ENCODE measurements at regions not wholly inside any gene's neighbourhood (a gene's known extent, or its start where the extent isn't known, plus 50 kb on each side); places are given as distances from the start of the nearest gene placed in this dataset.
"Not testable (repeated sequence)": the region's sequence is repeated elsewhere in the genome, so short reads cannot be mapped to it uniquely, and the experiment has no call there.

GRCh38 chr5:100676817-100677631 is 141.8 kb downstream of the FAM174A start:
- DNase-seq (ENCODE audit: low spot score) = no peak
- in situ Hi-C loops (cut with MboI; ENCODE audit: low sequenced_read_pairs, unreplicated experiment) = no loop called here
- TF ChIP-seq CTCF (IDR thresholded peaks at IDR 0.05; ENCODE audit: borderline replicate concordance, control extremely low read depth, extremely low read depth, insufficient read depth, missing control alignments) = no peak

- no peak for TF ChIP-seq CTCF (IDR thresholded peaks at IDR 0.05; ENCODE audit: borderline replicate concordance, control extremely low read depth, extremely low read depth, insufficient read depth, missing control alignments)
- in situ Hi-C loops (cut with MboI; ENCODE audit: low sequenced_read_pairs, unreplicated experiment) = no loop called here
- no peak for DNase-seq (ENCODE audit: low spot score)
Measured at GRCh38 chr5:100682625-100683024, 147.5 kb downstream of the FAM174A start.

GRCh38 chr5:100683881-100684280 is 148.7 kb downstream of the FAM174A start:
- in situ Hi-C loops (cut with MboI; ENCODE audit: low sequenced_read_pairs, unreplicated experiment) = no loop called here
- DNase-seq (ENCODE audit: low spot score) = no peak
- TF ChIP-seq CTCF (IDR thresholded peaks at IDR 0.05; ENCODE audit: borderline replicate concordance, control extremely low read depth, extremely low read depth, insufficient read depth, missing control alignments) = no peak

- in situ Hi-C loops (cut with MboI; ENCODE audit: low sequenced_read_pairs, unreplicated experiment) = not testable (repeated sequence)
Measured at GRCh38 chr5:100685122-100685521, 149.9 kb downstream of the FAM174A start.

GRCh38 chr5:100688834-100689233 is 153.7 kb downstream of the FAM174A start:
- in situ Hi-C loops (cut with MboI; ENCODE audit: low sequenced_read_pairs, unreplicated experiment); DNase-seq (ENCODE audit: low spot score): not testable (repeated sequence)

More at GRCh38 chr5:100685122-100685521, 149.9 kb downstream of the FAM174A start:
- DNase-seq (ENCODE audit: low spot score) = not testable (repeated sequence)

GRCh38 chr5:100690036-100690560 is 154.9 kb downstream of the FAM174A start:
- no peak for TF ChIP-seq CTCF (IDR thresholded peaks at IDR 0.05; ENCODE audit: borderline replicate concordance, control extremely low read depth, extremely low read depth, insufficient read depth, missing control alignments)
- no peak for DNase-seq (ENCODE audit: low spot score)
- in situ Hi-C loops (cut with MboI; ENCODE audit: low sequenced_read_pairs, unreplicated experiment) = no loop called here

GRCh38 chr5:100691085-100691484 is 155.9 kb downstream of the FAM174A start:
- no peak for TF ChIP-seq CTCF (IDR thresholded peaks at IDR 0.05; ENCODE audit: borderline replicate concordance, control extremely low read depth, extremely low read depth, insufficient read depth, missing control alignments)
- DNase-seq (ENCODE audit: low spot score) = no peak
- in situ Hi-C loops (cut with MboI; ENCODE audit: low sequenced_read_pairs, unreplicated experiment) = no loop called here
